ENCODE measurements at regions not wholly inside any gene's neighbourhood (a gene's known extent, or its start where the extent isn't known, plus 50 kb on each side); places are given as distances from the start of the nearest gene placed in this dataset.
A peak's percentile ranks its signal among the peaks of the same experiment; 100 is the strongest.

- DNase-seq = no peak
Measured at GRCh38 chr2:16561676-16562075, 104.0 kb downstream of the CYRIA start.

- DNase-seq = no peak
Measured at GRCh38 chr2:16561251-16561650, 104.4 kb downstream of the CYRIA start.

GRCh38 chr2:16559278-16560067 is 106.2 kb downstream of the CYRIA start:
- DNase-seq = no peak

GRCh38 chr2:16554060-16554583 is 111.5 kb downstream of the CYRIA start:
- no peak for DNase-seq

- DNase-seq = peak; percentile 6 to 7
Measured at GRCh38 chr2:16553226-16553625, 112.4 kb downstream of the CYRIA start.

GRCh38 chr2:16552202-16552601 is 113.4 kb downstream of the CYRIA start:
- DNase-seq = no peak

- no peak for DNase-seq
Measured at GRCh38 chr2:16548036-16548435, 117.6 kb downstream of the CYRIA start.

- DNase-seq = no peak
Measured at GRCh38 chr2:16546128-16546754, 119.4 kb downstream of the CYRIA start.

GRCh38 chr2:16538707-16539106 is 126.9 kb downstream of the CYRIA start:
- no peak for DNase-seq

- DNase-seq = no peak
Measured at GRCh38 chr2:16537347-16537746, 128.3 kb downstream of the CYRIA start.

- no peak for DNase-seq
Measured at GRCh38 chr2:16526193-16526592, 139.4 kb downstream of the CYRIA start.

- peak; percentile 15 to 25 for DNase-seq
Measured at GRCh38 chr2:16525265-16525887, 140.3 kb downstream of the CYRIA start.

- no peak for DNase-seq
Measured at GRCh38 chr2:16523711-16524110, 141.9 kb downstream of the CYRIA start.

- DNase-seq = no peak
Measured at GRCh38 chr2:16522031-16522831, 143.4 kb downstream of the CYRIA start.

- DNase-seq = no peak
Measured at GRCh38 chr2:16520891-16521290, 144.7 kb downstream of the CYRIA start.

- no peak for DNase-seq
Measured at GRCh38 chr2:16515696-16516095, 149.9 kb downstream of the CYRIA start.

GRCh38 chr2:16513626-16514025 is 152.0 kb downstream of the CYRIA start:
- DNase-seq = no peak

- DNase-seq = no peak
Measured at GRCh38 chr2:16511041-16511440, 154.6 kb downstream of the CYRIA start.

- DNase-seq = no peak
Measured at GRCh38 chr2:16509042-16509441, 156.6 kb downstream of the CYRIA start.

- DNase-seq = no peak
Measured at GRCh38 chr2:16508490-16508851, 157.2 kb downstream of the CYRIA start.

GRCh38 chr2:16507655-16508489 is 157.8 kb downstream of the CYRIA start:
- DNase-seq = no peak

GRCh38 chr2:16506366-16506765 is 159.3 kb downstream of the CYRIA start:
- no peak for DNase-seq
